ENCODE measurements at regions not wholly inside any gene's neighbourhood (a gene's known extent, or its start where the extent isn't known, plus 50 kb on each side); places are given as distances from the start of the nearest gene placed in this dataset.

DNA sequence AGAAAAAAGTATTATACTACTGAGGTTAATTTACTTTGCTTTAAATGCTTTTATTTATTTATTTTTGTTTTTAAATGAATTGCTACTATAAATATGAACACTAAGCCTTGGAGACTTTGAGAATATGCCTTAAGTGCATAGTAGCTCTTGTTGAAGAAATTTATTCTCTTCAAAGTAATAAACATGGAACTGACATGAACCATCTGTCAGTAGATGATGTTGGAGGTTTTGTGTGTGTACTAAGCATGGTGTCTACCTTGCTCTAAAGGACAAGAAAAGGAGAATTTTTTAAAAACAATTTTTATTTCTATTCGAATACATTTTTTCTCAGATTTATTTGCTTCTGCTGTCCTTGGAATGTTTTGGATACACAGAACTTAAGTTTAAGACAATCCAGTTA is 81.1 kb upstream of the PDZRN3 start:
- no peaks in the 10 kb centered on the region for H3K9me3 ChIP-seq
- no peaks in the 10 kb centered on the region for H3K27me3 ChIP-seq
- no peaks in the 10 kb centered on the region for H3K36me3 ChIP-seq
- H3K27ac ChIP-seq: no peak overlapping the region
- no peak for DNase-seq
- H3K4me1 ChIP-seq: no peaks in the 10 kb centered on the region
- no peak overlapping the region for H3K4me3 ChIP-seq
- TF ChIP-seq, protein P1, sequence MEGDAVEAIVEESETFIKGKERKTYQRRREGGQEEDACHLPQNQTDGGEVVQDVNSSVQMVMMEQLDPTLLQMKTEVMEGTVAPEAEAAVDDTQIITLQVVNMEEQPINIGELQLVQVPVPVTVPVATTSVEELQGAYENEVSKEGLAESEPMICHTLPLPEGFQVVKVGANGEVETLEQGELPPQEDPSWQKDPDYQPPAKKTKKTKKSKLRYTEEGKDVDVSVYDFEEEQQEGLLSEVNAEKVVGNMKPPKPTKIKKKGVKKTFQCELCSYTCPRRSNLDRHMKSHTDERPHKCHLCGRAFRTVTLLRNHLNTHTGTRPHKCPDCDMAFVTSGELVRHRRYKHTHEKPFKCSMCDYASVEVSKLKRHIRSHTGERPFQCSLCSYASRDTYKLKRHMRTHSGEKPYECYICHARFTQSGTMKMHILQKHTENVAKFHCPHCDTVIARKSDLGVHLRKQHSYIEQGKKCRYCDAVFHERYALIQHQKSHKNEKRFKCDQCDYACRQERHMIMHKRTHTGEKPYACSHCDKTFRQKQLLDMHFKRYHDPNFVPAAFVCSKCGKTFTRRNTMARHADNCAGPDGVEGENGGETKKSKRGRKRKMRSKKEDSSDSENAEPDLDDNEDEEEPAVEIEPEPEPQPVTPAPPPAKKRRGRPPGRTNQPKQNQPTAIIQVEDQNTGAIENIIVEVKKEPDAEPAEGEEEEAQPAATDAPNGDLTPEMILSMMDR (IDR thresholded peaks at IDR 0.05): no peak

GRCh38 chr3:73699327-73699726 is 74.6 kb upstream of the PDZRN3 start:
- H3K27ac ChIP-seq: no peak overlapping the region
- H3K4me1 ChIP-seq: no peaks in the 10 kb centered on the region
- no peaks in the 10 kb centered on the region for H3K36me3 ChIP-seq
- H3K9me3 ChIP-seq: no peaks in the 10 kb centered on the region
- no peak overlapping the region for H3K4me3 ChIP-seq
- H3K27me3 ChIP-seq: no peaks in the 10 kb centered on the region
- TF ChIP-seq, protein P1 (IDR thresholded peaks at IDR 0.05): no peak
- TF ChIP-seq POLR2A (IDR thresholded peaks at IDR 0.05): no peak
- DNase-seq: no peak

DNA sequence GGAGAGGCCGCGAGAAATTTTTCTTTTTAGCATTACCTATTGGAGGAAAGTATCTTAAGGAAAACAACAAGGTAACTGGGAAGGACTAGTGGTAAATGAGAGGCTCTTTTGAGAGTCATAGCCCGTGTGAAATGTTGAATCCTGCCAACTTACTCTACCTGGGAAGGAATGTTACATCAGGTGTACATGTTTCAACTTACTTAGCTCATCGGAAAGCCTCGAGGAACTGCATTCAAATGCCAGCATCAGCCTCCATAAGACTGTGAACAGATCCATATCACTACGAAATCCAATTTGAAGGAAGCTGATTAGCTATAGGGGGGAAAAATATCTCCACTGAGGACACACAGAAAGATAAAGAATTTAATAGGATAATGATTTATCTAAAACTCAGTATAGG is 72.3 kb upstream of the PDZRN3 start:
- DNase-seq: no peak
- Histone ChIP-seq H3K9me3 (no peaks in the 10 kb centered on the region), H3K27ac (no peak overlapping the region), H3K36me3 (no peaks in the 10 kb centered on the region), H3K4me1 (no peaks in the 10 kb centered on the region), H3K27me3 (no peaks in the 10 kb centered on the region), H3K4me3 (no peak overlapping the region)
- TF ChIP-seq POLR2A (IDR thresholded peaks at IDR 0.05): no peak
- TF ChIP-seq, protein P1 (IDR thresholded peaks at IDR 0.05): no peak

- DNase-seq: no peak
- Histone ChIP-seq H3K4me1 (no peaks in the 10 kb centered on the region), H3K27ac (no peak overlapping the region), H3K9me3 (no peaks in the 10 kb centered on the region), H3K36me3 (no peaks in the 10 kb centered on the region), H3K27me3 (no peaks in the 10 kb centered on the region), H3K4me3 (no peak overlapping the region)
- TF ChIP-seq POLR2A (IDR thresholded peaks at IDR 0.05): no peak
- TF ChIP-seq, protein P1 (IDR thresholded peaks at IDR 0.05): no peak
Observed at GRCh38 chr3:73695841-73696240, 71.1 kb upstream of the PDZRN3 start.

- no peaks in the 10 kb centered on the region for H3K27me3 ChIP-seq
- H3K27ac ChIP-seq: no peak overlapping the region
- H3K36me3 ChIP-seq: no peaks in the 10 kb centered on the region
Observed at GRCh38 chr3:73694983-73695757, 70.4 kb upstream of the PDZRN3 start.

More at GRCh38 chr3:73694983-73695757, 70.4 kb upstream of the PDZRN3 start:
- no peaks in the 10 kb centered on the region for H3K4me1 ChIP-seq
- no peak overlapping the region for H3K4me3 ChIP-seq
- TF ChIP-seq, protein P1 (IDR thresholded peaks at IDR 0.05): no peak
- TF ChIP-seq POLR2A (IDR thresholded peaks at IDR 0.05): no peak
- H3K9me3 ChIP-seq: no peaks in the 10 kb centered on the region
- no peak for DNase-seq

Measured in Peyer's patch (tissue), 4 donors.